ENCODE measurements at regions not wholly inside any gene's neighbourhood (a gene's known extent, or its start where the extent isn't known, plus 50 kb on each side); places are given as distances from the start of the nearest gene placed in this dataset.

DNA sequence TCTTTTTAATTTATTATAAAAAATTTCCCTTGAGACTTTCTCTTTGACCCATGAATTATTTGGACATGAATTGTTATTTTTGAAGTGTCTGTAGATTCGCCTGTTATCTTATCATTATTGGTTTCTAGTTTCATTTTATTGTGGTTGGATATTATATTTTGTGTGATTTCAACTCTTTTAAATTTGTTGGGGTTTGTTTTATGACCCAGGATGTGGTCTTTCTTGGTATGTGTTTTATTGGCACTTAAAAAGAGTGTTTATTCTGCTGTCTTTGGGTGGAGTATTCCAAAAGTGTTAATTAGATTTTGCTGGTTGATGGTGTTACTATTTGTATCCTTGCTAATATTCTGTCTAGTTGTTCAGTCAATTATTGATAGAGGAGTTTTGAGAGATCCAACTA is 50.5 kb upstream of the GPR141 start:
- DNase-seq (ENCODE audit: low spot score): no peak
- Mint-ChIP-seq H3K4me1 (no peaks in the 10 kb centered on the region), H3K27me3 (ENCODE audit: insufficient read depth, low read depth, poor library complexity) (no peaks in the 10 kb centered on the region), H3K4me3 (no peak overlapping the region), H3K36me3 (ENCODE audit: low read depth) (peaks cover 8% of the 10 kb centered on the region; the same call in 2 of the 3 replicates), H3K9me3 (peaks cover 17% of the 10 kb centered on the region), H3K27ac (no peak overlapping the region)
- H3K4me3 ChIP-seq: no peak overlapping the region
- no peak for TF ChIP-seq ZNF114 (CRISPR knock-in tag; IDR thresholded peaks at IDR 0.05)
- no peak for TF ChIP-seq CREB1 (CRISPR knock-in tag; IDR thresholded peaks at IDR 0.05; ENCODE audit: low read depth)
- TF ChIP-seq JUNB (IDR thresholded peaks at IDR 0.05; ENCODE audit: unreplicated experiment): no peak
- TF ChIP-seq, protein P1, sequence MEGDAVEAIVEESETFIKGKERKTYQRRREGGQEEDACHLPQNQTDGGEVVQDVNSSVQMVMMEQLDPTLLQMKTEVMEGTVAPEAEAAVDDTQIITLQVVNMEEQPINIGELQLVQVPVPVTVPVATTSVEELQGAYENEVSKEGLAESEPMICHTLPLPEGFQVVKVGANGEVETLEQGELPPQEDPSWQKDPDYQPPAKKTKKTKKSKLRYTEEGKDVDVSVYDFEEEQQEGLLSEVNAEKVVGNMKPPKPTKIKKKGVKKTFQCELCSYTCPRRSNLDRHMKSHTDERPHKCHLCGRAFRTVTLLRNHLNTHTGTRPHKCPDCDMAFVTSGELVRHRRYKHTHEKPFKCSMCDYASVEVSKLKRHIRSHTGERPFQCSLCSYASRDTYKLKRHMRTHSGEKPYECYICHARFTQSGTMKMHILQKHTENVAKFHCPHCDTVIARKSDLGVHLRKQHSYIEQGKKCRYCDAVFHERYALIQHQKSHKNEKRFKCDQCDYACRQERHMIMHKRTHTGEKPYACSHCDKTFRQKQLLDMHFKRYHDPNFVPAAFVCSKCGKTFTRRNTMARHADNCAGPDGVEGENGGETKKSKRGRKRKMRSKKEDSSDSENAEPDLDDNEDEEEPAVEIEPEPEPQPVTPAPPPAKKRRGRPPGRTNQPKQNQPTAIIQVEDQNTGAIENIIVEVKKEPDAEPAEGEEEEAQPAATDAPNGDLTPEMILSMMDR (conservative IDR thresholded peaks at IDR 0.05; ENCODE audit: low read depth in 2 of 2): no peak
- no peak for TF ChIP-seq NANOG (IDR thresholded peaks at IDR 0.05; ENCODE audit: borderline replicate concordance)
- TF ChIP-seq, protein P2, sequence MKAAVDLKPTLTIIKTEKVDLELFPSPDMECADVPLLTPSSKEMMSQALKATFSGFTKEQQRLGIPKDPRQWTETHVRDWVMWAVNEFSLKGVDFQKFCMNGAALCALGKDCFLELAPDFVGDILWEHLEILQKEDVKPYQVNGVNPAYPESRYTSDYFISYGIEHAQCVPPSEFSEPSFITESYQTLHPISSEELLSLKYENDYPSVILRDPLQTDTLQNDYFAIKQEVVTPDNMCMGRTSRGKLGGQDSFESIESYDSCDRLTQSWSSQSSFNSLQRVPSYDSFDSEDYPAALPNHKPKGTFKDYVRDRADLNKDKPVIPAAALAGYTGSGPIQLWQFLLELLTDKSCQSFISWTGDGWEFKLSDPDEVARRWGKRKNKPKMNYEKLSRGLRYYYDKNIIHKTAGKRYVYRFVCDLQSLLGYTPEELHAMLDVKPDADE (IDR thresholded peaks at IDR 0.05): no peak
- TF ChIP-seq POLR2AphosphoS5 (IDR thresholded peaks at IDR 0.05; ENCODE audit: low read depth): no peak
- no peak for TF ChIP-seq ZNF331 (CRISPR knock-in tag; IDR thresholded peaks at IDR 0.05; ENCODE audit: low read depth)
- TF ChIP-seq EZH2 (IDR thresholded peaks at IDR 0.05; ENCODE audit: low read depth, unreplicated experiment): no peak
- no peak for TF ChIP-seq STAT1 (IDR thresholded peaks at IDR 0.05; ENCODE audit: unreplicated experiment)
- H3K36me3 ChIP-seq (ENCODE audit: insufficient read depth): no peaks in the 10 kb centered on the region
- no peaks in the 10 kb centered on the region; the same call in 1 of the 2 replicates for H3K9me2 ChIP-seq (ENCODE audit: insufficient read depth)
- H3F3A ChIP-seq (replicated peaks; ENCODE audit: low read depth): no peaks in the 10 kb centered on the region
- no peak for ATAC-seq
- no peaks in the 10 kb centered on the region for H3K4me1 ChIP-seq (ENCODE audit: insufficient read depth)
- H3K79me2 ChIP-seq (replicated peaks; ENCODE audit: insufficient read depth): no peaks in the 10 kb centered on the region
- H4K20me1 ChIP-seq (replicated peaks; ENCODE audit: insufficient read depth): no peaks in the 10 kb centered on the region
- no peak overlapping the region for H2AFZ ChIP-seq
- H3K4me2 ChIP-seq: no peak overlapping the region
- H3K27ac ChIP-seq (ENCODE audit: low read depth): no peak overlapping the region
- H3K27me3 ChIP-seq (ENCODE audit: insufficient read depth): no peaks in the 10 kb centered on the region
